Smooth muscle cell (in vitro differentiated cells): ENCODE measurements at regions not wholly inside any gene's neighbourhood (a gene's known extent, or its start where the extent isn't known, plus 50 kb on each side); places are given as distances from the start of the nearest gene placed in this dataset.

Source experiments
- DNase-seq: peaks from one replicate; lab custom pipeline; 2025; ENCODE audit not compliant: unreplicated experiment; lab: John Stamatoyannopoulos, UW
- H2AFZ ChIP-seq: fragments of 200-600 bp; sonication (generic); 2 replicates; pipeline ENCODE4 v1.6.0; 2016; ENCODE audit warnings: antibody characterized with exemption, low read depth, mild to moderate bottlenecking
- H3F3A ChIP-seq: fragments of 200-600 bp; sonication (generic); 2 replicates; pipeline ENCODE4 v1.6.0; 2017; ENCODE audit warnings: antibody characterized with exemption, low read depth
- H3K27ac ChIP-seq: fragments of 200-600 bp; sonication (generic); 2 replicates; pipeline ENCODE4 v1.5.1; 2016; ENCODE audit warnings: low read depth, mild to moderate bottlenecking
- H3K27me3 ChIP-seq: fragments of 200-600 bp; sonication (generic); 2 replicates; pipeline ENCODE4 v1.6.1; 2016; ENCODE audit warnings: low read depth, mild to moderate bottlenecking
- H3K36me3 ChIP-seq: fragments of 200-600 bp; sonication (generic); 2 replicates; pipeline ENCODE4 v1.5.1; 2016; ENCODE audit warnings: low read depth
- H3K4me1 ChIP-seq: fragments of 200-600 bp; sonication (generic); 2 replicates; pipeline ENCODE4 v1.5.1; 2016; ENCODE audit warnings: low read depth
- H3K4me2 ChIP-seq: fragments of 200-600 bp; sonication (generic); 2 replicates; pipeline ENCODE4 v1.6.0; 2016; ENCODE audit warnings: mild to moderate bottlenecking
- H3K4me3 ChIP-seq: fragments of 200-600 bp; sonication (generic); 2 replicates; pipeline ENCODE4 v1.5.1; 2016; ENCODE audit warnings: mild to moderate bottlenecking
- H3K79me2 ChIP-seq: fragments of 200-600 bp; sonication (generic); 2 replicates; pipeline ENCODE4 v1.6.0; 2016; ENCODE audit warnings: low read depth, mild to moderate bottlenecking
- H3K9ac ChIP-seq: fragments of 200-600 bp; sonication (generic); 2 replicates; pipeline ENCODE4 v1.6.0; 2016; ENCODE audit warnings: low read depth
- H3K9me3 ChIP-seq: fragments of 200-600 bp; sonication (generic); replicated peaks from 2 replicates; pipeline ENCODE4 v1.5.1; 2016; ENCODE audit warnings: low read depth
- H4K20me1 ChIP-seq: fragments of 200-600 bp; sonication (generic); 2 replicates; pipeline ENCODE4 v1.6.0; 2016; ENCODE audit warnings: low read depth
- CTCF ChIP-seq: fragments of 200-600 bp; sonication (generic); IDR thresholded peaks from 2 replicates; pipeline ENCODE4 v1.5.1; 2017; ENCODE audit warnings: borderline replicate concordance, mild to moderate bottlenecking, antibody characterized with exemption; ENCODE audit not compliant: insufficient read depth, poor library complexity, severe bottlenecking
- WGBS: methylation state at CpG from one replicate; pipeline ENCODE4 v1.1.7; 2016; ENCODE audit warnings: low lambda C conversion rate; 5-methylcytosine and 5-hydroxymethylcytosine counted together

GRCh38 chr6:21996425-21997118 is 300.3 kb downstream of the PRL start:
- DNase-seq = no peak
- no peak for TF ChIP-seq CTCF
- H3F3A ChIP-seq = peaks cover 23% of the 10 kb centered on the region
- peak overlapping the region; percentile 23 for H3K9ac ChIP-seq
- peaks cover 24% of the 10 kb centered on the region for H3K4me1 ChIP-seq
- peak overlapping the region; percentile 97 for H3K27ac ChIP-seq
- H3K79me2 ChIP-seq = no peaks in the 10 kb centered on the region
- peak overlapping the region; percentile 32 for H2AFZ ChIP-seq
- H3K9me3 ChIP-seq = no peaks in the 10 kb centered on the region
- H4K20me1 ChIP-seq = no peaks in the 10 kb centered on the region
- 41% methylated on average over 5 of the region's 5 CpGs for WGBS
- no peaks in the 10 kb centered on the region for H3K36me3 ChIP-seq
- H3K27me3 ChIP-seq = no peaks in the 10 kb centered on the region
- H3K4me2 ChIP-seq = peak overlapping the region; percentile 54
- H3K4me3 ChIP-seq = no peak overlapping the region

GRCh38 chr6:21997119-21998037 is 299.5 kb downstream of the PRL start:
- Histone ChIP-seq H3K4me3 (no peak overlapping the region), H3K9ac (peak overlapping the region; percentile 23), H3K36me3 (no peaks in the 10 kb centered on the region), H3K27ac (peak overlapping the region; percentile 97), H3K27me3 (no peaks in the 10 kb centered on the region), H3K4me2 (peak overlapping the region; percentile 54), H3K9me3 (no peaks in the 10 kb centered on the region), H3K4me1 (peaks cover 25% of the 10 kb centered on the region), H3F3A (peaks cover 18% of the 10 kb centered on the region), H4K20me1 (no peaks in the 10 kb centered on the region), H2AFZ (peak overlapping the region; percentile 32), H3K79me2 (no peaks in the 10 kb centered on the region)
- WGBS = 17% methylated on average over 5 of the region's 5 CpGs
- TF ChIP-seq CTCF = no peak
- no peak for DNase-seq

- Histone ChIP-seq H3K4me3 (no peak overlapping the region), H3K4me2 (peak overlapping the region; percentile 54), H3K79me2 (no peaks in the 10 kb centered on the region), H3K36me3 (no peaks in the 10 kb centered on the region), H3K4me1 (peaks cover 27% of the 10 kb centered on the region), H3K27ac (peak overlapping the region; percentile 97), H3K9ac (peak overlapping the region; percentile 73), H4K20me1 (no peaks in the 10 kb centered on the region), H3K27me3 (no peaks in the 10 kb centered on the region), H3F3A (peaks cover 18% of the 10 kb centered on the region), H3K9me3 (no peaks in the 10 kb centered on the region), H2AFZ (no peak overlapping the region)
- TF ChIP-seq CTCF = no peak
- DNase-seq = no peak
These were observed 298.3 kb downstream of the PRL start for GRCh38 chr6:21998582-21998981.
